ENCODE measurements at regions not wholly inside any gene's neighbourhood (a gene's known extent, or its start where the extent isn't known, plus 50 kb on each side); places are given as distances from the start of the nearest gene placed in this dataset.

DNA sequence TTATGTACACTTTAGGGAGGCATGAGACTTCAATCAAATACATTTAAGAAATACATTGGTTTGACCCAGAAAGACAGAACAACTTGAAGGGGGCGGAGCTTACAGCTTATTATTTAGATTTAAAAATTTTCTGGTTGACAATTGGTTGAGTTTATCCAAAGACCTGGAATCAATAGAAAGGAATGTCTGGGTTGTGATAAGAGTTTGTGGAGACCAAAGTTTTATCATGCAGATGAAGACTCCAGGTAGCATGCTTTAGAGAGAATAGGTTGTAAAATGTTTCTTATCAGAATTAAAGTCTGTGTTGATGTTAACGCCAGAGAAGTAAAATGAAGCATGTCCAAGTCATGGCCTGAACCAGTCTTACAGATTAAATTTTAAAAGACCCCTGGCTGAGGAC lies 757.8 kb upstream of the ADGRB3 start:
- no peaks in the 10 kb centered on the region for H3K9me2 ChIP-seq (ENCODE audit: insufficient read depth)
- no peak for TF ChIP-seq EZH2 (IDR thresholded peaks at IDR 0.05; ENCODE audit: low read depth)
- TF ChIP-seq, protein P1, sequence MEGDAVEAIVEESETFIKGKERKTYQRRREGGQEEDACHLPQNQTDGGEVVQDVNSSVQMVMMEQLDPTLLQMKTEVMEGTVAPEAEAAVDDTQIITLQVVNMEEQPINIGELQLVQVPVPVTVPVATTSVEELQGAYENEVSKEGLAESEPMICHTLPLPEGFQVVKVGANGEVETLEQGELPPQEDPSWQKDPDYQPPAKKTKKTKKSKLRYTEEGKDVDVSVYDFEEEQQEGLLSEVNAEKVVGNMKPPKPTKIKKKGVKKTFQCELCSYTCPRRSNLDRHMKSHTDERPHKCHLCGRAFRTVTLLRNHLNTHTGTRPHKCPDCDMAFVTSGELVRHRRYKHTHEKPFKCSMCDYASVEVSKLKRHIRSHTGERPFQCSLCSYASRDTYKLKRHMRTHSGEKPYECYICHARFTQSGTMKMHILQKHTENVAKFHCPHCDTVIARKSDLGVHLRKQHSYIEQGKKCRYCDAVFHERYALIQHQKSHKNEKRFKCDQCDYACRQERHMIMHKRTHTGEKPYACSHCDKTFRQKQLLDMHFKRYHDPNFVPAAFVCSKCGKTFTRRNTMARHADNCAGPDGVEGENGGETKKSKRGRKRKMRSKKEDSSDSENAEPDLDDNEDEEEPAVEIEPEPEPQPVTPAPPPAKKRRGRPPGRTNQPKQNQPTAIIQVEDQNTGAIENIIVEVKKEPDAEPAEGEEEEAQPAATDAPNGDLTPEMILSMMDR (conservative IDR thresholded peaks at IDR 0.05) = no peak
- no peaks in the 10 kb centered on the region for H4K20me1 ChIP-seq (ENCODE audit: insufficient read depth)
- H3K4me1 ChIP-seq (replicated peaks; ENCODE audit: insufficient read depth) = no peaks in the 10 kb centered on the region
- CTCF ChIA-PET = no interaction called here
- H3K27me3 ChIP-seq (ENCODE audit: insufficient read depth, low read depth) = no peaks in the 10 kb centered on the region
- H3K4me2 ChIP-seq = no peak overlapping the region
- H3K36me3 ChIP-seq (ENCODE audit: low read depth) = no peaks in the 10 kb centered on the region
- H3K79me2 ChIP-seq (ENCODE audit: low read depth) = no peaks in the 10 kb centered on the region
- BruUV-seq (replicated peaks) = no TSS peak
- no peak overlapping the region for H2AFZ ChIP-seq
- H3K9me3 ChIP-seq (ENCODE audit: insufficient read depth, low read depth) = no peaks in the 10 kb centered on the region
- intact Hi-C loops (cut with micrococcal nuclease; ENCODE audit: unreplicated experiment) = no loop called here
- no peaks in the 10 kb centered on the region for H3F3A ChIP-seq (ENCODE audit: insufficient read depth, low read depth)
- DNase-seq = no peak
- no peak overlapping the region for H3K4me3 ChIP-seq
- POLR2A ChIA-PET (ENCODE audit: unreplicated experiment) = no interaction called here
- no peak overlapping the region for H3K27ac ChIP-seq

DNA sequence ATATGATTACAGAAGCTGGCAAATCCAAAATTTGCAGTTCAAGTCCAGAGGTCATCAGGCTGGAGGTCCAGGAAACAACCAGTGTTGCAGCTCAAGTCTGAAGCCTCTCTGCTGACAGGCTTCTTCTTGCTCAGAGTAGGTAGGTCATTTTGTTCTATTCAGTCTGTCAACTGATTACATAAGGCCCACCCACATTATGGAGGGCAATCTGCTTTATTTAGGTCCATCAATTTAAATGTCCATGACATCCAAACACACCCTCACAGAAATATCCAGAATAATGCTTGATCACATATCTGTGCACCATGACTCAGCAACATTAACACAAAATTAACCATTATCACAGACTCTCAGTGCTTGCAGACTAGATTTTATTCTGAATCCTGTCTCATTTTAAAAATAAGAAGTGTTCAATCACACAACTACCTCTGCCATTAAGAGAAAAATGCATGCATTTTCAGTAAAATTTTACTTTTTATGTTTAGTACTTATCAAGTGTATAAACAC lies 759.2 kb upstream of the ADGRB3 start:
- Histone ChIP-seq H3K4me3 (no peak overlapping the region), H3K79me2 (ENCODE audit: low read depth) (no peaks in the 10 kb centered on the region), H3K27ac (no peak overlapping the region), H2AFZ (no peak overlapping the region), H3F3A (ENCODE audit: insufficient read depth, low read depth) (no peaks in the 10 kb centered on the region), H3K27me3 (ENCODE audit: insufficient read depth, low read depth) (no peaks in the 10 kb centered on the region), H3K4me1 (replicated peaks; ENCODE audit: insufficient read depth) (no peaks in the 10 kb centered on the region), H4K20me1 (ENCODE audit: insufficient read depth) (no peaks in the 10 kb centered on the region), H3K9me2 (ENCODE audit: insufficient read depth) (no peaks in the 10 kb centered on the region), H3K9me3 (ENCODE audit: insufficient read depth, low read depth) (no peaks in the 10 kb centered on the region), H3K4me2 (no peak overlapping the region), H3K36me3 (ENCODE audit: low read depth) (no peaks in the 10 kb centered on the region)
- BruUV-seq (replicated peaks) = no TSS peak
- ChIA-PET CTCF (no interaction called here), POLR2A (ENCODE audit: unreplicated experiment) (no interaction called here)
- intact Hi-C loops (cut with micrococcal nuclease; ENCODE audit: unreplicated experiment) = no loop called here
- TF ChIP-seq EZH2 (IDR thresholded peaks at IDR 0.05; ENCODE audit: low read depth) = no peak
- TF ChIP-seq, protein P1 (conservative IDR thresholded peaks at IDR 0.05) = no peak
- DNase-seq = no peak

DNA sequence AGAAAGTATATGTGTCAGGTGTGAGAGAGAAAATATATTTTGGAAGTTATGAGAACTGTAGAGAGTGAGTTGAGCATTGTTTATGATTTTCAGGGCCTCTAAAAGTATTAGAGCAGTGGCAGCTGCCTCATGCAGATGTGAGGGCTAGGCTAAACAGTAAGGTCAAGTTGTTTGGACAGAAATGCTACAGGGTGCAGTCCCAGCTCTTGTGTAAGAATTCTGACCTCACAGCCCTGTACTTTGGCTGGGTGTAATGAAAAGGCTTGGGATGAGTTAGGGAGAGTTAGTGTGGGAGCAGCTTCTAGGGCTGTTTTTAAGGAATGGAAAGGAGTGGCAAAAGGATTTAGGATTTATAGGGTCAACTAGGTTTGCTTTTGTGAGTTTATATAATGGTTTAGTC lies 764.8 kb upstream of the ADGRB3 start:
- Histone ChIP-seq H3K9me2 (ENCODE audit: insufficient read depth) (no peaks in the 10 kb centered on the region), H2AFZ (no peak overlapping the region), H3K4me1 (replicated peaks; ENCODE audit: insufficient read depth) (no peaks in the 10 kb centered on the region), H3K27ac (no peak overlapping the region), H3K27me3 (ENCODE audit: insufficient read depth, low read depth) (no peaks in the 10 kb centered on the region), H3K36me3 (ENCODE audit: low read depth) (no peaks in the 10 kb centered on the region), H3K79me2 (ENCODE audit: low read depth) (no peaks in the 10 kb centered on the region), H3K9me3 (ENCODE audit: insufficient read depth, low read depth) (no peaks in the 10 kb centered on the region), H3K4me2 (no peak overlapping the region), H3K4me3 (no peak overlapping the region), H4K20me1 (ENCODE audit: insufficient read depth) (no peaks in the 10 kb centered on the region), H3F3A (ENCODE audit: insufficient read depth, low read depth) (no peaks in the 10 kb centered on the region)
- ChIA-PET POLR2A (ENCODE audit: unreplicated experiment) (no interaction called here), CTCF (no interaction called here)
- intact Hi-C loops (cut with micrococcal nuclease; ENCODE audit: unreplicated experiment) = no loop called here
- no peak for DNase-seq
- no peak for TF ChIP-seq EZH2 (IDR thresholded peaks at IDR 0.05; ENCODE audit: low read depth)
- BruUV-seq (replicated peaks) = no TSS peak

- no peak overlapping the region for H3K4me3 ChIP-seq
- DNase-seq = no peak
- H3K27ac ChIP-seq = no peak overlapping the region
- TF ChIP-seq, protein P1 (conservative IDR thresholded peaks at IDR 0.05) = no peak
- no peak for TF ChIP-seq EZH2 (IDR thresholded peaks at IDR 0.05; ENCODE audit: low read depth)
- no peaks in the 10 kb centered on the region for H3K36me3 ChIP-seq (ENCODE audit: low read depth)
- no peaks in the 10 kb centered on the region for H3K9me2 ChIP-seq (ENCODE audit: insufficient read depth)
- ChIA-PET POLR2A (ENCODE audit: unreplicated experiment) (no interaction called here), CTCF (no interaction called here)
- no peaks in the 10 kb centered on the region for H3K9me3 ChIP-seq (ENCODE audit: insufficient read depth, low read depth)
- no peak overlapping the region for H2AFZ ChIP-seq
- no peaks in the 10 kb centered on the region for H3K27me3 ChIP-seq (ENCODE audit: insufficient read depth, low read depth)
- H3K4me1 ChIP-seq (replicated peaks; ENCODE audit: insufficient read depth) = no peaks in the 10 kb centered on the region
- H3K4me2 ChIP-seq = no peak overlapping the region
- no TSS peak for BruUV-seq (replicated peaks)
- H3K79me2 ChIP-seq (ENCODE audit: low read depth) = no peaks in the 10 kb centered on the region
- H4K20me1 ChIP-seq (ENCODE audit: insufficient read depth) = no peaks in the 10 kb centered on the region
- H3F3A ChIP-seq (ENCODE audit: insufficient read depth, low read depth) = no peaks in the 10 kb centered on the region
- intact Hi-C loops (cut with micrococcal nuclease; ENCODE audit: unreplicated experiment) = no loop called here
Observed at GRCh38 chr6:67863346-67863745, 771.7 kb upstream of the ADGRB3 start.

All from PC-9 (cell line).